NCI-H748 (cell line): ENCODE measurements at regions not wholly inside any gene's neighbourhood (a gene's known extent, or its start where the extent isn't known, plus 50 kb on each side); places are given as distances from the start of the nearest gene placed in this dataset.

Experiments
- DNase-seq: peaks from one replicate; lab custom pipeline; 2025; ENCODE audit not compliant: unreplicated experiment; lab: John Stamatoyannopoulos, UW

DNA sequence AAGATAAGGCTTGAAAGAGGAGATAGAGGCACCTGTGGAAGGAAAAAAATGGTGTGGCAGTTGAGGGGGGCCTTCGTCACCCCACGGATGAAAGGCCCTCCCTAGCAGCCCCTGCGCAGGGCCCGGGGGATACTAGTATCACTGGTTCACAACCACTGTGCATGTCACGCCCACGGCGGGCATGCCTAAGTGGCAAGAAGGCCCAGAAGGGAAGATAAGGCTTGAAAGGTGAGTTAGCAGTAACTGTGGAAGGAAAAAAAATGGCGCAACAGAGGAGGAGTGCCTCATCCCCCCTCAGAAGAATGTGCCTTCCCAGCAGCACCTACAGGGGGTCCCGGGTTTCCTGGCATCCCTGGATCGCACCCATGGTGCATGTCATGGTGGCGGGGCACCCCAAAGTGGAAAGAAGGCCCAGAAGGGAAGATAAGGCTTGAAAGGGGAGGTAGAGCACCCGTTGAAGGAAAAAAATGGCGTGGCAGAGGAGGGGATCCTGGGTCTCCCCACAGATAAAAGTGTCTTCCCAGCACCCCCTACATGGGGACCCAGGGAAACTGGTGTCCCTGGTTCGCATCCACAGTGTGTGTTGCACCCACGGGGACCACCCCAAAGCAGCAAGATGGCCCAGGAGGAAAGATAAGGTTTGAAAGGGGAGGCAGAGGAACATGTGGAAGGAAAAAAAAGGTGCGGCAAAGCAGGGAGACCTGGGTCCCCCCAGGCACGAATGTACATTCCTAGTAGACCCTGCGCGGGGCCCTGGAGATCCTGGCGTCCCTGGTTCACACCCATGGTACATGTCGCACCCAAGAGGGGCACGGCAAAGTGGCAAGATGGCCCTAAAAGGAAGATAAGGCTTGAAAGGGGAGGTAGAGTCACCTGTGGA is 279.2 kb downstream of the ALG10 start:
- no peak for DNase-seq

DNA sequence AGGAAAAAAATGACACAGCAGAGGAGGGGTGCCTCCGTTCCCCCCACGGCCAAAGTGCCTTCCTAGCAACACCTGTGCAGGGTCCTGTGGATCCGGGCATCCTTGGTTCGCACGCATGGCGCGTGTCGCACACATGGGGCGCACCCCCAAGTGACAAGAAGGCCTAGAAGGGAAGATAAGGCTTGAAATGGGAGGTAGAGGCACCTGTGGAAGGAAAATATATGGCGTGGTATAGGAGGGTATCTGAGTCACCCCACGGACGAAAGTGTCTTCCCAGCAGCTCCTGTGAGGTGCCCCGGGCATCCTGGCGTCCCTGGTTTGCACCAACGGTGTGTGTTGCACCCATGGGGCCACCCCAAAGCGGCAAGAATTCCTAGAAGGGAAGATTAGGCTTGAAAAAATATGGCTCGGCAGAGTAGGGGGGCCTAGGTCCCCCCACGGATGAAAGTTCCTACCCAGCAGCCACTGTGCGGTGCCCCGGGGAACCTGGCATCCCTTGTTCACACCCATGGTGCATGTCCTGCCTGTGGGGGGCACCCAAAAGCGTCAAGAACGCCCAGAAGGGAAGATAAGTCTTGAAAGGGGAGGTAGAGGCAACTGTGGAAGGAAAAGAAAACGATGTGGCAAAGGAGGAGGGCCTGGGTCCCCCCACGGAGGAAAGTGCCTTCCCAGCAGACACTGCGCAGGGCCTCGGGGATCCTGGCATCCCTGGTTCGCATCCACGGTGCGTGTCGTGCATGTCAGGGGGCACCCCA is 280.0 kb downstream of the ALG10 start:
- DNase-seq, result no peak

DNA sequence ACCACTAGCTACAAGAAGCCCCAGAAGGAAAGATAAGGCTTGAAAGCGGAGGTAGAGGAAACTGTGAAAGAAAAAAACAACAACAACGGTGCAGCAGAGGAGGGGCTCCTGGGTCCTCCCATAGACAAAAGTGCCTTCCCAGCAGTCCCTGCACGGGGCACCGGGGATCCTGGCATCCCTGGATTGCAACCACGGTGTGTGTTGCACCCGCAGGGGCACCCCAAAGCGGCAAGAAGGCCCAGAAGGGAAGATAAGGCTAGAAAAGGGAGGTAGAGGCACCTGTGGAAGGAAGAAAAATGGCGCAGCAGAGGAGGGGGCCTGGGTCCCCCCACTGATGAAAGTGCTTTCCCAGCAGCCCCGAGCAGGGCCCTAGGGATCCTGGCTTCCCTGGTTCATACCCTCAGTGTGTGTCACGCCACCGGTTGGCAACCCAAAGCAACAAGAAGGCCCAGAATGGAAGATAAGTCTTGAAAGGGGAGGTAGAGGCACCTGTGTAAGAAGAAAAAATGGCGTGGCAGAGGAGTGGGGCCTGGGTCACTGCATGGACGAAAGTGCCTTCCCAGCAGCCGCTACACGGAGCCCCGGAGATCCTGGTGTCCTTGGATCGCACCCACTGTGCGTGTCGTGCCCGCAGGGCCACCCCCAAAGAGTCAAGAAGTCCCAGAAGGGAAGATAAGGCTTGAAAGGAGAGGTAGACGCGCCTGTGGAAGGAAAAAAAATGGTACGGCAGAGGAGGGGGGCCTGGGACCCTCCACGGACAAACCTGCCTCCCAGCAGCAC is 281.0 kb downstream of the ALG10 start:
- DNase-seq, result no peak

DNA sequence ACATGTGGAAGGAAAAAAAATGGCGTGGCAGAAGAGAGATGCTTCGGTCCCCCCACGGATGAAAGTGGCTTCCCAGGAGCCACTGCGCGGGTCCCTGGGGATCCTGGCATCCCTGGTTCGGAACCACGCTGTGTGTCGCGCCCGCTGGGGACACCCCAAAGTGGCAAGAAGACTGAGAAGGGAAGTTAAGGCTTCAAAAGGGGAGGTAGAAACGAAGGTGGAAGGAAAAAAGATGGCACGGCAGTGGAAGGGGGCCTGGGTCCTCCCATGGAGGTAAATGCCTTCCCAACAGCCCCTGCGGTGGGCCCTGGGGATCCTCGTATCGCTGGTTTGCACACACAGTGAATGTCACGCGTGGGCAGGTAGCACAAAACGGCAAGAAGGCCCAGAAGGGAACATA is 281.7 kb downstream of the ALG10 start:
- DNase-seq, result no peak

DNA sequence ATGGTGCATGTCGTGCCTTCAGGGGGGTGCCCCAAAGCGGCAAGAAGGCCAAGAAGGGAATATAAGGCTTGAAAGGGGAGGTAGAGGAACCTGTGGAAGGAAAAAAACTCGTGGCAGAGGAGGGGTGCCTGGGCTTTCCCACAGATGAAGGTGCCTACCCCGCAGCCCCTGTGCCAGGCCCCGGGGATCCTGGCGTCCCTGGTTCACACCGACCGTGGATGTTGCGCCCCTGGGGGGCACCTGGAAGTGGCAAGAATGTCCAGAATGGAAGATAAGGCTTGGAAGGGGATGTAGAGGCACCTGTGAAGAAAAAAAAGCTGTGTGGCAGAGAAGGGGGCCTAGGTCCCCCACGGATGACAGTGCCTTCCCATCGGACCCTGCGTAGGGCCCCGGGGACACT is 282.2 kb downstream of the ALG10 start:
- DNase-seq, result no peak

DNA sequence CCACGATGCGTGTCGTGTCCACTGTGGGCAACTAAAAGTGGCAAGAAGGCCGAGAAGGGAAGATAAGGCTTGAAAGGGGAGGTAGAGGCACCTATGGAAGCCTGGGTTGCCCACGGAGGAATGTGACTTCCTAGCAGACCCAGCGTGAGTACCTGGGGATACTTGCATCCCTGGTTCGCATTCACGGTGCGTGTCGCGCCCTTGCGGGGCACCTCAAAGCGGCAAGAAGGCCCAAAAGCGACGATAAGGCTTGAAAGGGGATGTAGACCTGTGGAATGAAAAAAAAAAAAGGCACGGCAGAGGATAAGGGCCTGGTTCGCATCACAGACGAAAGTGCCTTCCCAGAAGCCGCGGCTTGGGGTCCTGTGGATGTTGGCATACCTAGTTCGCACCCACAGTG is 282.9 kb downstream of the ALG10 start:
- no peak for DNase-seq

DNA sequence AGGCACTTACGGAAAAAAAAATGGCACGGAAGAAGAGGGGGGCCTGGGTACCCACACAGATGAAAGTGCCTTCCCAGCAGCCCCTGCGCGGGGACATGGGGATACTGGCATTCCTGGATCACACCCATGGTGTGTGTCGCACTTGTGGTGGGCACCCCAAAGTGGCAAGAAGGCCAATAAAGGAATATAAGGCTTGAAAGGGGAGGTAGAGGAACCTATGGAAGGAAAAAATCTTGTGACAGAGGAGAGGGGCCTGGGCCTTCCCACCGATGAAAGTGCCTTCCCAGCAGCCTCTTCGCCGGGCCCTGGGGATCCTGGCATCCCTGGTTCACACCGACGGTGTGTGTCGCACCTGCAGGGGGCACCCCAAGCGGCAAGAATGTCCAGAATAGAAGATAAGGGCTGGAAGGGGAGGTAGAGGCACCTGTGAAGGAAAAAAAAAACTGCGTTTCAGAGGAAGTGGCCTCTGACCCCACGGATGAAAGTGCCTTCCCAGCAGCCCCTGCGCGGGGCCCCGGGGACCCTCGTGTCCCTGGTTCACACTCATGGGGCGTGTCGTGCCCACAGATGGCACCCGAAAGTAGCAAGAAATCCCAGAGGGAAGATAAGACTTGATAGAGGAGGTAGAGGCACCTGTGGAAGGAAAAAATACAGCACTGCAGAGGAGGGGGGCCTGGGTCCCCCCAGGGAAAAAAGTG is 284.0 kb downstream of the ALG10 start:
- DNase-seq, result no peak

DNA sequence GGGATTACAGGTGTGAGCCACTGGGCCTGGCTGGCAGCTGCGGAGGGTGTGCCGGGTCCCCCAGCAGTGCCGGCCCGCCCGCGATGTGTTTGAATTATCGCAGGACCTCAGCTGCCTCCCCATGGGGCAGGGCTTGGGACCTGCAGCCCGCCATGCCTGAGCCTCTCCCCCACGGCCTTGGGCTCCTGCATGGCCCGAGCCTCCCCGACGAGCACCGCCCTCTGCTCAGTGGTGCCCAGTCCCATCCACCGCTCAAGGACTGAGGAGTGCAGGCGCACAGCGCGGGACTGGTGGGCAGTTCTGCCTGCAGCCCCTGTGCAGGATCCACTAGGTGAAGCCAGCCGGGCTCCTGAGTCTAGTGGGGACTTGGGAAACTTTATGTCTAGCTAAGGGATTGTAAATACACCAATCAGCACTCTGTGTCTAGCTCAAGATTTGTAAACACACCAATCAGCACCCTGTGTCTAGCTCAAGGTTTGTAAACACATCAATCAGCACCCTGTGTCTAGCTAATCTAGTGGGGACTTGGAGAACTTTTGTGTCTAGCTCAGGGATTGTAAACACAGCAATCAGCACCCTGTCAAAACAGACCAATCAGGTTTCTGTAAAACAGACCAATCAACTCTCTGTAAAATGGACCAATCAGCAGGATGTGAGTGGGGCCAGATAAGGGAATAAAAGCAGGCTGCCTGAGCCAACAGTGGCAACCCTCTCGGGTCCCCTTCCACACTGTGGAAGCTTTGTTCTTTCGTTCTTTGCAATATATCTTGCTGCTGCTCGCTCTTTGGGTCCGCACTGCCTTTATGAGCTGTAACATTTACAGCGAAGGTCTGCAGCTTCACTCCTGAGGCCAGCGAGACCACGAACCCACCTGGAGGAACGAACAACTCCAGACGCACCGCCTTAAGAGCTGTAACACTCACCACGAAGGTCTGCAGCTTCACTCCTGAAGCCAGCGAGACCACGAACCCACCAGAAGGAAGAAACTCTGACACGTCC is 287.8 kb downstream of the ALG10 start:
- peak; percentile 43 for DNase-seq

DNA sequence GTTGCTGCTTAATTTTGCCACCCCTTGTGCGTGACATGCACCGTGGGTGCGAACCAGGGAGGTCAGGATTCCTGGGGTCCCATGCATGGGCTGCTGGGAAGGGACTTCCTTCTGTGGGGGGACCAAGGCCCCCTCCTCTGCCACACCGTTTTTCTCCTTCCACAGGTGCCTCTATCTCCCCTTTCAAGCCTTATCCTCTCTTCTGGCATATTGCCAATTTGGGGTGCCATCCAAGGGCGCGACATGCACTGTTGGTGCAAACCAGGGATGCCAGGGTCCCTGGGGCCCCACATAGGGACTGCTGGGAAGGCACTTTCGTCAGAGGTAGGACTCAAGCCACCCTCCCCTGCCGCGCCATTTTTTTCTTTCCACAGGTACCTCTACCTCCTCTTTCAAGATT is 289.0 kb downstream of the ALG10 start:
- DNase-seq, result peak; percentile 23

DNA sequence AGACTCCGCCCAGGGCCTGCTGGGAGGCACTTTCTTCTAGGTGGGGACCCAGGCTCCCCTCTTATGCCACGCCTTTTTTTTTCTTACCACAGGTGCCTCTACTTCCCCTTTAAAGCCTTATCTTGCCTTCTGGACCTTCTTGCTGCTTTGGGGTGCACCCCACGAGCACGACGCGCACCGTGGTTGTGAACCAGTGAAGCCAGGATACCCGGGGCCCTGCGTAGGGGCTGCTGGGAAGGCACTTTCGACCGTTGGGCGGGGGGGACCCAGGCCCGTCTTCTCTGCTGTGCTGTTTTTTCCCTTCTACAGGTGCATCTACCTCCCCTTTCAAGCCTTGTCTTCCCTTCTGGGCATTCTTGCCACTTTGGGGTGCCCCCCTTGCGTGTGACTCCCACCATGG is 305.4 kb downstream of the ALG10 start:
- DNase-seq, result no peak

DNA sequence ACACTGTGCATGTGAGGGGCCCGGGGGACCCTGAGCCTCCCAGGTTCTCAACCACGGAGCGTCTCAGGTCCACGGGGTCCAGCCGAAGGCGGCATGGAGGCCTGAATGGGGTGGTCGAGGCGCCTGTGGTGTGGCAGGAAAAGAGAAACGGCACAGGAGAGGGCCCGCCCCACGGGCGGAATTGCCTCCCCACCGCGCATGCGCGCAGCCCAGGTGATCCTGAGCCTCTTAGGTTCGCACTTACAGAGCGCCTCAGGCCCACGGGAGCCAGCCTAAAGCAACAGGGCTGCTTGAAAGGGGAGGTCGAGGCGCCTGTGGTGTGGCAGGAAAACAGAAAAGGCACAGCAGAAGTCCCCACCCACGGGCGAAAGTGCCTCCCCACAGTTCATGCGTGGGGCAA is 311.0 kb downstream of the ALG10 start:
- DNase-seq, result peak; percentile 43

DNA sequence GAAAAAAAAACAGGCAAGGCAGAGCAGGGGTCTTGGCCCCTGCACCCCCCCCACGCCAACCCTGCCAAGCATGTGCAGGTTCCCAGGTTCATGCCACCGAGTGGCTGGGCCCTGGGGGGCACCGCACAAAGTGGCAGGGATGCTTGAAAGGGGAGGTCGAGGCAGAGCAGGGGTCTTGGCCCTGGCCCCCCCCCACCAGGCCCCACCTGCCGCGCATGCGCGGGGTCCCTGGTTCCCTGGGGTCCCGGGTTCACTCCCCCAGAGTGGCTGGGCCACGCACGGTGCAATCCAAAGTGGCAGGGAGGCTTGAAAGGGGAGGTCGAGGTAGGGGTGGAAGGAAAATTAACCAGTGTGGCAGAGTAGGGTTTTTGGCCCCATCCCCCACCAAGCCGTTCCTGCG is 312.2 kb downstream of the ALG10 start:
- DNase-seq, result no peak

DNA sequence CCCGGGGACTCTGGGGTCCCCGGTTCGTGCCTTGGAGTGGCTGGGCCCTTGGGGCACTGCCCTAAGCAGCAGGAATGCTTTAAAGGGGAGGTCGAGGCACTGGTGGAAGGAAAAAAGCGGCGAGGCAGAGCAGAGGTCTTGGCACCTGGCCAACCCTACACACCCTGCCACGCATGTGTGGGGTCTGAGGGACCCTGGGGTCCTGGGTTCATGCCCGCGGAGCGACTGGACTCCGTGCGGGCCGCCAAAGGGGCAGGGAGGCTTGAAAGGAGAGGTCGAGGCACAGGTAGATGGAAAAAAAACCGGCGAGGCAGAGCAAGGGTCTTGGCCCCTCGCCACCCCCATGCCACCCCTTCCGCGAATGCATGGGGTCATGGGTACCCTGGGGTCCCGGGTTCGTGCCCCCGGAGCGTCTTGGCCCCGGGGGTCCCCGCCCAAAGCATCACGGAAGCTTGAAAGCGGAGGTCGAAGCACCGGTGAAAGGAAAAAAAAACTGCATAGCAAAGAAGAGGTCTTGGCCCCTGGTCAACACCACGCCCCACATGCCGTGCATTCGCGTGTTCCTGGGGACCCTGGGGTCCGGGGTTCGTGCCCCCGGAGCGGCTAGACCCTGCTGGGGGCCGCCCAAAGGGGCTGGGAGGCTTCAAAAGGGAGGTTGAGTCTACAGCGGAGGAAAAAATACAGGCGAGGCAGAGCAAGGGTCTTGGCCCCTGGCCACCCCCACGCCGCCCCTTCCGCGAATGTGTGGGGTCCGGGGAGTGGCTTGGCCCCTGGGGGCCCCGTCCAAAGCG is 312.9 kb downstream of the ALG10 start:
- DNase-seq, result peak; percentile 43

DNA sequence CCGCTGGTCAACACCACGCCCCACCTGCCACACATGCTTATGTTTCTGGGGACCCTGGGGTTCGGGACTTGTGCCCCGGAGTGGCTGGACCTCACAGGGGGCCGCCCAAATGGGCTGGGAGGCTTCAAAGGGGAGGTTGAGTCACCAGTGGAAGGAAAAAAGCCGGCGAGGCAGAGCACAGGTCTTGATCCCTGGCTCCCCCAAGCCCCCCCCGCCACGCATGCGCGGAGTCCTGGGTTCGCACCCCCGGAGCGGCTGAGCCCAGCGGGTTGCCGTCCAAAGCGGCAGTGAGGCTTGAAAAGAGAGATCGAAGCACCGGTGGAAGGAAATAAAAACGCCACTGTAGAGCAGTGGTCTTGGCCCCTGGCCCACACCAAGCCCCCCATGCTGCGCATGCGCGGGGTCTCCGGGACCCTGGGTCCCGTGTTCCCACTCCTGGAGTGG is 313.5 kb downstream of the ALG10 start:
- DNase-seq, result peak; percentile 71

DNA sequence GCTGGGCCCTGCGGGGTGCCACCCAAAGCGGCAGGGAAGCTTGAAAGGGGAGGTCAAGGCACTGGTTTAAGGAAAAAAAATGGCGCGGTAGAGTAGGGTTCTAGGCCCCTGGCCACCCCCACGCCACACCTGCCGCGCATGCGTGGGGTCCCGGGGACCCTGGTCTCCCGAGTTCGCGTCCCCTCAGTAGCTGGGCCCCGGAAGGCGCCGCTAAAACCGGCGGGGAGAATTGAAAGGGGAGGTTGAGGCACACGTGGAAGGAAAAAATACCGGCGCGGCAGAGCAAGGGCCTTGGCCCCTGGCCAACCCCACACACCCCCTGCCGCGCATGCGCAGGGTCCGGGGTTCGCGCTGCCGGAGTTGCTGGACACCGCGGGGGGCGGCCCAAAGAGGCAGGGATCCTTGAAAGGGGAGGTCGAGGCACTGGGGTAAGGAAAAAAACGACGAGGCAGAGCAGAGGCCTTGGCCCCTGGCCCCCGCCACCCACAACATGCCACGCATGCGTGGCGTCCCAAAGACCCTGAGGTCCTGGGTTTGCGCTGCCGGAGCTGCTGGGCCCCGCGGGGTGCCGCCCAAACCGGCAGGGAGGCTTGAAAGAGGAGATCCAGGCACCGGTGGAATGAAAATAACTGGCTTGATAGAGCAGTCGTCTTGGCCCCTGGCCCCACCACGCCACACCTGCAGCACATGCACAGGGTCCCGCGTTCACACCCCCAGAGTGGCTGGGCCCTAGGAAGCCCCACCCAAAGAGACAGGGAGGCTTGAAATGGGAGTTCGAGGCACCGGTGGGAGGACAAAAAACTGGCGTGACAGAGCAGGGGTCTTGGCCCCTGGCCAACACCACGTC is 314.5 kb downstream of the ALG10 start:
- peak; percentile 71 for DNase-seq

DNA sequence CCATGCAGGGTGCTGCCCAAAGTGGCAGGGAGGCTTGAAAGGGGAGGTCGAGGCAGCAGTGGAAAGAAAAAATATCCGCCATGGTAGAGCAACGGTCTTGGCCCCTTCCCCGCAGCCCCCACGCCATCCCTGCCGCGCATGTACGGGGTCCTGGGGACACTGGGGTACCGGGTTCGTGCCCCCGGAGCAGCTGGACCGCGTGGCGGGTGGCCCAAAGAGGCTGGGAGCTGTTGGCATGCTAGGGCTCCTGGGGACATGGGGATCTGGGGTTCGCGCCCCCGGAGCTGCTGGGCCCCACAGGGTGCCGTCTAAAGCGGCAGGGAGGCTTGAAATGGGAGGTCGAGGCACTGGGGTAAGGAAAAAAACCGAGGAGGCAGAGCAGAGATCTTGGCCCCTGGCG is 316.5 kb downstream of the ALG10 start:
- DNase-seq, result no peak

DNA sequence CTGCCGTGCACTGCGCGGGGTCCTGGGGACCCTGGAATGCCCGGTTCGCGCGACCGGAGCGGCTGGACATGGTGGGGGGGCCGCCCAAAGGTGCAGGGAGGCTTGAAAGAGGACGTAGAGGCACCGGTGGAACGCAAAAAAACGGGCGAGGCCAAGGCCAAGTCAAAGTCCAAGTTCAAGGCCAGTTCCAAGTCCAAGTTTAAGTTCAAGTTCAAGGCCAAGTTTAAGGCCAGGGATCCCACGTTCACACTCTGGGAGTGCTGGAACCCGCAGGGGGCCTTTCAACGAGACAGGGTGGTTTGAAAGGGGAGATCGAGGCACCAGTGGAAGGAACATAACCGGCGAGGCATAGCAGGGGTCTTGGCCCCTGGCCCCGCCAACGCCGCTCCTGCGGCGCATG is 317.6 kb downstream of the ALG10 start:
- no peak for DNase-seq
